DOHH2 (cell line): ENCODE measurements at regions not wholly inside any gene's neighbourhood (a gene's known extent, or its start where the extent isn't known, plus 50 kb on each side); places are given as distances from the start of the nearest gene placed in this dataset.

Source experiments
- CTCF ChIP-seq: fragments of 200-600 bp; sonication (generic); IDR thresholded peaks from one replicate; pipeline ENCODE4 v1.5.1; 2014; ENCODE audit warnings: antibody characterized with exemption, mild to moderate bottlenecking, low read depth, low read length; ENCODE audit not compliant: poor library complexity, severe bottlenecking
- EZH2phosphoT487 ChIP-seq: fragments of 200-600 bp; sonication (generic); IDR thresholded peaks from 2 replicates; pipeline ENCODE4 v1.6.1; 2017; ENCODE audit warnings: borderline replicate concordance, mild to moderate bottlenecking, antibody characterized with exemption, low read length, moderate library complexity, mixed read lengths

- TF ChIP-seq CTCF, result no peak
- TF ChIP-seq EZH2phosphoT487, result no peak
Measured at GRCh38 chrX:42093756-42094155, 170.4 kb upstream of the CASK start.
